Heart left ventricle (tissue), 13 donors: ENCODE measurements at regions not wholly inside any gene's neighbourhood (a gene's known extent, or its start where the extent isn't known, plus 50 kb on each side); places are given as distances from the start of the nearest gene placed in this dataset.

Experiments
- POLR2A ChIP-seq, 2 donors: fragments of 450-650 bp; IDR thresholded peaks; one replicate each; pipeline ENCODE4 v1.6.1; 2017; ENCODE audit warnings: antibody characterized with exemption in 2 of 2, mild to moderate bottlenecking in 2 of 2, moderate library complexity in 2 of 2
- TF ChIP-seq, protein P1 (sequence below), 12 donors: fragments of 200-600 bp; sonication (generic) in 4 of 12; IDR thresholded peaks; one replicate each; pipeline versions ENCODE4 v1.5.0 to v1.8.0; 2018 to 2022; ENCODE audit warnings: antibody characterized with exemption in 12 of 12, mild to moderate bottlenecking in 5 of 12
- donor health status: ischemic (EF 13 %, LVEDD 7.1; RV severe dilation, severe dysfunction).
- donor health status: DM: no; HTN: yes; CAD: no.
- donor health status: DM: no; HTN: no; CAD: no.
- donor health status: ischemic (EF 25% LVEDD 6.9; RV normal size, moderate dysfunction).
- donor health status: ischemic (EF 25% LVEDD 5.7; RV mildly dilated, moderate dysfunction).
- donor health status: ischemic (EF 35%, LVEDD 5.7; RV mildly dilated, moderate dysfunction).
- donor health status: nonischemic (EF 11% LVEDD 7.7; RV severe dilation, severe dysfunction).
- donor health status: DM: yes; HTN: yes; CAD: no.
- donor health status: PGD.
- donor health status: ischemic (EF 29% LVEDD 5.4; RV normal size, mild dysfunction).
- donor health status: nonischemic (EF 23%, LVEDD 6.1; RV moderate dilation, normal function).

GRCh38 chr16:76676356-76676755, 399.2 kb downstream of the CNTNAP4 start:
- TF ChIP-seq, protein P1, sequence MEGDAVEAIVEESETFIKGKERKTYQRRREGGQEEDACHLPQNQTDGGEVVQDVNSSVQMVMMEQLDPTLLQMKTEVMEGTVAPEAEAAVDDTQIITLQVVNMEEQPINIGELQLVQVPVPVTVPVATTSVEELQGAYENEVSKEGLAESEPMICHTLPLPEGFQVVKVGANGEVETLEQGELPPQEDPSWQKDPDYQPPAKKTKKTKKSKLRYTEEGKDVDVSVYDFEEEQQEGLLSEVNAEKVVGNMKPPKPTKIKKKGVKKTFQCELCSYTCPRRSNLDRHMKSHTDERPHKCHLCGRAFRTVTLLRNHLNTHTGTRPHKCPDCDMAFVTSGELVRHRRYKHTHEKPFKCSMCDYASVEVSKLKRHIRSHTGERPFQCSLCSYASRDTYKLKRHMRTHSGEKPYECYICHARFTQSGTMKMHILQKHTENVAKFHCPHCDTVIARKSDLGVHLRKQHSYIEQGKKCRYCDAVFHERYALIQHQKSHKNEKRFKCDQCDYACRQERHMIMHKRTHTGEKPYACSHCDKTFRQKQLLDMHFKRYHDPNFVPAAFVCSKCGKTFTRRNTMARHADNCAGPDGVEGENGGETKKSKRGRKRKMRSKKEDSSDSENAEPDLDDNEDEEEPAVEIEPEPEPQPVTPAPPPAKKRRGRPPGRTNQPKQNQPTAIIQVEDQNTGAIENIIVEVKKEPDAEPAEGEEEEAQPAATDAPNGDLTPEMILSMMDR (IDR thresholded peaks at IDR 0.05) = no peak
- no peak for TF ChIP-seq POLR2A (IDR thresholded peaks at IDR 0.05)
